Activated naive CD4-positive, alpha-beta T cell treated with anti-CD3 and anti-CD28 coated beads, Interleukin-2, amount 10 ng/mL, durations not matched to agents 7 days and 5 days (primary cell): ENCODE measurements at regions not wholly inside any gene's neighbourhood (a gene's known extent, or its start where the extent isn't known, plus 50 kb on each side); places are given as distances from the start of the nearest gene placed in this dataset.
"Not testable (repeated sequence)": the region's sequence is repeated elsewhere in the genome, so short reads cannot be mapped to it uniquely, and the experiment has no call there.

Experiments used
- CTCF ChIA-PET: fragments of 350-600 bp; sonication (Branson Sonifier 250); formaldehyde crosslinking; loops from one replicate; lab custom pipeline; 2021; ENCODE audit warnings: antibody characterized with exemption; lab: Charles Lee
- DNase-seq: peaks from one replicate; pipeline ENCODE4 v3.0.0-alpha.2; 2020
- H3K27ac Mint-ChIP-seq: one replicate; pipeline ENCODE4 v1.8.0; 2021; ENCODE audit warnings: mild to moderate bottlenecking, moderate library complexity, mixed read lengths
- H3K27me3 Mint-ChIP-seq: one replicate; pipeline ENCODE4 v1.8.0; 2021; ENCODE audit warnings: mild to moderate bottlenecking, mixed read lengths
- H3K36me3 Mint-ChIP-seq: one replicate; pipeline ENCODE4 v1.8.0; 2021; ENCODE audit warnings: mixed read lengths
- H3K4me1 Mint-ChIP-seq: one replicate; pipeline ENCODE4 v1.8.0; 2021; ENCODE audit warnings: mixed read lengths
- H3K4me3 Mint-ChIP-seq: one replicate; pipeline ENCODE4 v1.8.0; 2021; ENCODE audit warnings: mild to moderate bottlenecking, moderate library complexity, mixed read lengths
- H3K9me3 Mint-ChIP-seq: one replicate; pipeline ENCODE4 v1.8.0; 2021; ENCODE audit warnings: mixed read lengths

DNA sequence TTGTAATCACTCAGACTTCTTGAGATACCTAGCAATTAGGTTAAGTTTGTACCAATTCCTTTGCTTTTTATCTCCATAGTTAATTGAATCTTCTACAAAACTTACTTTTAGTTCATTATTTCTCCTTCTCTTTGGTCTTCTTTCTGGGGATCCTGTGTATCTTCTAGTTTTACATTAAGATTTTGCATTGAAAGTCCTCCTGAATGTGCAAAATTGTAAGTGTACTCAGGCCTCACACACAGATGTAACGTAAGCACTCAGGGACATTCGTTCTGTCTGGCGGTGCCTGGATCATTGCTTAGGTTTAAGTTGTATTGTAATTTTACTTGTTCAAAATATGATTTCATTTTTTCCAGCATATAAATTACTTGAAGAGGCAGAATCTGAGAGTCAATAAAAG is 222.6 kb upstream of the CPHXL start:
- Mint-ChIP-seq H3K27me3 (no peaks in the 10 kb centered on the region), H3K36me3 (no peaks in the 10 kb centered on the region), H3K9me3 (no peaks in the 10 kb centered on the region), H3K4me3 (no peak overlapping the region), H3K27ac (no peak overlapping the region), H3K4me1 (no peaks in the 10 kb centered on the region)
- CTCF ChIA-PET: no interaction called here
- DNase-seq: no peak

GRCh38 chr16:75952124-75952523 is 225.8 kb upstream of the CPHXL start:
- H3K4me1 Mint-ChIP-seq: no peaks in the 10 kb centered on the region
- H3K9me3 Mint-ChIP-seq: peaks cover 1% of the 10 kb centered on the region
- H3K27me3 Mint-ChIP-seq: no peaks in the 10 kb centered on the region
- DNase-seq: no peak
- no peaks in the 10 kb centered on the region for H3K36me3 Mint-ChIP-seq
- H3K4me3 Mint-ChIP-seq: no peak overlapping the region
- no peak overlapping the region for H3K27ac Mint-ChIP-seq
- CTCF ChIA-PET: no interaction called here

- no peak overlapping the region for H3K27ac Mint-ChIP-seq
- no peaks in the 10 kb centered on the region for H3K27me3 Mint-ChIP-seq
- H3K36me3 Mint-ChIP-seq: no peaks in the 10 kb centered on the region
- DNase-seq: no peak
- CTCF ChIA-PET: no interaction called here
- no peaks in the 10 kb centered on the region for H3K4me1 Mint-ChIP-seq
- H3K9me3 Mint-ChIP-seq: peaks cover 1% of the 10 kb centered on the region
- H3K4me3 Mint-ChIP-seq: no peak overlapping the region
Measured at GRCh38 chr16:75957870-75958269, 231.6 kb upstream of the CPHXL start.

GRCh38 chr16:75965504-75966374 is 239.4 kb upstream of the CPHXL start:
- H3K4me1 Mint-ChIP-seq: no peaks in the 10 kb centered on the region
- H3K27me3 Mint-ChIP-seq: no peaks in the 10 kb centered on the region
- no peaks in the 10 kb centered on the region for H3K36me3 Mint-ChIP-seq
- DNase-seq: no peak
- CTCF ChIA-PET: no interaction called here
- no peak overlapping the region for H3K4me3 Mint-ChIP-seq
- H3K9me3 Mint-ChIP-seq: no peaks in the 10 kb centered on the region
- no peak overlapping the region for H3K27ac Mint-ChIP-seq

DNA sequence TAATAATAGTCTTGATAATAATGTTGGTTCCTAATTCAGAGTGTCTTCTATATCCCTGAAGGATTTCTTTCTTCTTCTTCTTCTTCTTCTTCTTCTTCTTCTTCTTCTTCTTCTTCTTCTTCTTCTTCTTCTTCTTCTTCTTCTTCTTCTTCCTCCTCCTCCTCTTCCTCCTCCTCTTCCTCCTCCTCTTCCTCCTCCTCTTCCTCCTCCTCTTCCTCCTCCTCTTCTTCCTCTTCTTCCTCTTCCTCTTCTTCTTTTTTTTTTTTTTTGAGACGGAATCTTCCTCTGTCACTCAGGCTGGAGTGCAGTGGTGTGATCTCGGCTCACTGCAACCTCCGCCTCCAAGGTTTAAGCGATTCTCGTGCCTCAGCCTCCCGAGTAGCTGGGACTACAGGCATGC is 242.8 kb upstream of the CPHXL start:
- H3K36me3 Mint-ChIP-seq, H3K27me3 Mint-ChIP-seq, H3K27ac Mint-ChIP-seq, CTCF ChIA-PET, DNase-seq, H3K4me3 Mint-ChIP-seq, H3K9me3 Mint-ChIP-seq, H3K4me1 Mint-ChIP-seq: not testable (repeated sequence)

GRCh38 chr16:75971334-75971733 is 245.0 kb upstream of the CPHXL start:
- Mint-ChIP-seq H3K4me3 (no peak overlapping the region), H3K4me1 (no peaks in the 10 kb centered on the region), H3K9me3 (no peaks in the 10 kb centered on the region), H3K36me3 (no peaks in the 10 kb centered on the region), H3K27ac (no peak overlapping the region), H3K27me3 (no peaks in the 10 kb centered on the region)
- no peak for DNase-seq
- CTCF ChIA-PET: no interaction called here

DNA sequence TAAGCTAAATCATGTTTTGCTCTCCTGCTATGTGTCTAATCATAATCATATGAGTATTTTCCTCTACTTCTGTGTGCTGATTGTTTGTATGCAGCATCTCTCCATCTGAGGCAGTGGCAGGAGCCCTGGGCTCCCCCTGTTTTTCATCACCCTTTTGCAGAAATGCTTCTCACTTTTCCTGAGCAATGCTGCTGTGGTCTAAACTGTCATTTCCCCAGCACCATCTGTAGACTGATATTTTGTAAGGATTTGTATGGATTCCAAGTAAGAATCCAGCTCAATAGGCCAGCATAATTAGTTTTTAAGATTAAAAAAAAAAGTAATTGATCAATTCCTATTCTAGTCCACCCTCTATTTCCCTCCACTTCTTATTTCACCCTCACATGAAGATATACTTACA is 257.0 kb upstream of the CPHXL start:
- Mint-ChIP-seq H3K27ac (no peak overlapping the region), H3K27me3 (no peaks in the 10 kb centered on the region), H3K4me1 (no peaks in the 10 kb centered on the region), H3K9me3 (no peaks in the 10 kb centered on the region), H3K36me3 (no peaks in the 10 kb centered on the region), H3K4me3 (no peak overlapping the region)
- no peak for DNase-seq
- CTCF ChIA-PET: no interaction called here

DNA sequence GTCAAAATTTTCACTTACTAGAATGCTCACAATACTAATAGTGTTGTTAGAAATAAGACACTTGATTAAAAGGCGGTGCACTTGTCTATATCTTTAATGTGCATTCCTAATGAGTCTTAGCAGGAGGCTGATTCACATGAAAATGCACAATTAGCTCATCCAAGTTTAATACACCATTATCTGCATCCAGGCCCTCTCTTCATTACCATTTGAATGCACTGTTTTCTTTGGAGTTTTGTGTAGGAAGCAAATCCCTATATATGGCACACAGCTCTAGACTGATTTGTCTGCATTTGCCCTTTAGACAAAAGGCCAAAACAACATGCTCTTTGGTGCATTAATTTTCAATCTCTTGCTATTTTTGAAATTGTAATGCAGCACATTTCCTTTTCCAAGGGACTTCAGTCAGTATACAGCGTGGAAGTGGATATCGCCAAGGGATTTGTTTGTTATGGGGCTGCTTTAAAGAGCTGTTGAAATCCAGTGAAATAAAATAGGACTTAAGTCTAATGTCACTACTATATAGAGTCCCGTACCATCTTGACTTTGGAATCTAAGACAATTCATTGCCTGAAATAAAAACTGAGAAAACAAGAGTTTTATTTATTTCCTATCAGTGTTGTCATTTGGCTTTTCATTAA is 257.6 kb upstream of the CPHXL start:
- no peaks in the 10 kb centered on the region for H3K4me1 Mint-ChIP-seq
- H3K27me3 Mint-ChIP-seq: no peaks in the 10 kb centered on the region
- no peaks in the 10 kb centered on the region for H3K36me3 Mint-ChIP-seq

GRCh38 chr16:75987323-75987722 is 261.0 kb upstream of the CPHXL start:
- CTCF ChIA-PET: no interaction called here

More for the DNA sequence above, 257.6 kb upstream of the CPHXL start:
- no peak overlapping the region for H3K27ac Mint-ChIP-seq
- H3K4me3 Mint-ChIP-seq: no peak overlapping the region
- H3K9me3 Mint-ChIP-seq: peaks cover under 1% of the 10 kb centered on the region
- CTCF ChIA-PET: no interaction called here
- DNase-seq: no peak

GRCh38 chr16:75996491-75996890 is 270.2 kb upstream of the CPHXL start:
- Mint-ChIP-seq H3K4me1 (no peaks in the 10 kb centered on the region), H3K4me3 (no peak overlapping the region), H3K27ac (no peak overlapping the region), H3K36me3 (no peaks in the 10 kb centered on the region), H3K27me3 (no peaks in the 10 kb centered on the region), H3K9me3 (peaks cover 21% of the 10 kb centered on the region)
- CTCF ChIA-PET: no interaction called here
- DNase-seq: no peak

More at GRCh38 chr16:75987323-75987722, 261.0 kb upstream of the CPHXL start:
- no peak for DNase-seq
- H3K4me3 Mint-ChIP-seq: no peak overlapping the region
- peaks cover 4% of the 10 kb centered on the region for H3K9me3 Mint-ChIP-seq
- H3K27me3 Mint-ChIP-seq: no peaks in the 10 kb centered on the region
- no peaks in the 10 kb centered on the region for H3K4me1 Mint-ChIP-seq
- H3K27ac Mint-ChIP-seq: no peak overlapping the region
- no peaks in the 10 kb centered on the region for H3K36me3 Mint-ChIP-seq

DNA sequence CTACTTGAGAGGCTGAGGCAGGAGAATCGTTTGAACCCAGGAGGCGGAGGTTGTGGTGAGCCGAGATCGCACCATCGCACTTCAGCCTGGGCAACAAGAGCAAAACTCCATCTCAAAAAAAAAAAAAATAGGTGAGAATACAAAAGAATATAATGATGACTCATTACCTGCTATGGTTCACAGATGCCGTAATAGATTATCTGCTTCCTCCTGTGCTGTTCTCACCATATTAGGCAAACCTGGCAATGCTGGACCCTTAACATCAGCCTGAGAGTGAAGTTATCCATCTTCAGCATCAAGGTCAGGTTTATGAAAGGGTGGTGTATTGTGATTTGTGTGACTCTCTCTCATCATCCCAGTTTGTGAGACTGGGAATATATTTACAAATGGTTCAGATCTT is 271.3 kb upstream of the CPHXL start:
- CTCF ChIA-PET: no interaction called here
- H3K4me1 Mint-ChIP-seq: no peaks in the 10 kb centered on the region

GRCh38 chr16:76007645-76008044 is 269.6 kb upstream of the CNTNAP4 start:
- no peaks in the 10 kb centered on the region for H3K36me3 Mint-ChIP-seq
- H3K27me3 Mint-ChIP-seq: no peaks in the 10 kb centered on the region
- H3K27ac Mint-ChIP-seq: no peak overlapping the region
- H3K9me3 Mint-ChIP-seq: peaks cover 4% of the 10 kb centered on the region
- CTCF ChIA-PET: no interaction called here
- H3K4me3 Mint-ChIP-seq: no peak overlapping the region
- no peaks in the 10 kb centered on the region for H3K4me1 Mint-ChIP-seq
- DNase-seq: no peak

More for the DNA sequence above, 271.3 kb upstream of the CPHXL start:
- Mint-ChIP-seq H3K27ac (no peak overlapping the region), H3K9me3 (peaks cover 21% of the 10 kb centered on the region), H3K4me3 (no peak overlapping the region), H3K36me3 (no peaks in the 10 kb centered on the region), H3K27me3 (no peaks in the 10 kb centered on the region)
- DNase-seq: no peak

GRCh38 chr16:76023835-76024234 is 253.4 kb upstream of the CNTNAP4 start:
- H3K27me3 Mint-ChIP-seq: no peaks in the 10 kb centered on the region
- no peaks in the 10 kb centered on the region for H3K36me3 Mint-ChIP-seq
- CTCF ChIA-PET: no interaction called here
- no peaks in the 10 kb centered on the region for H3K4me1 Mint-ChIP-seq
- no peak for DNase-seq
- H3K4me3 Mint-ChIP-seq: no peak overlapping the region
- peaks cover 8% of the 10 kb centered on the region for H3K9me3 Mint-ChIP-seq
- H3K27ac Mint-ChIP-seq: no peak overlapping the region

DNA sequence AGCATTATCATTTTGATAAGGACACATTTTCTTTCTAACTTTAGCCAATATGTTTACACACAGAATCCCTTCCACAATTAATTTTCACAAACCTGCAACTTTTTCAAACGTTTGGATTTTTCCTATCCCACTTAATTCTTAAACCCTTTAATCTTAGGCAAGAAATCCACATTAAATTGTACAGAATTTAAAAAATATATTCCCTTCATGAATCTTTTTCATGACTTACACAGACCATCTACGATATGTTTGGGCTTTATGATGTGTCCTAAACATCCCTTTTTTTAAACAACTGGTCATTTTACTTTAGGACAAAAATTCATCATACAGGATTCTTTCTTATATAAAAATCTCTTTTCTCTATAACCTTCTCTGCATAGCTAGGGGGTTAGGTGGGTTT is 241.5 kb upstream of the CNTNAP4 start:
- Mint-ChIP-seq H3K4me1 (no peaks in the 10 kb centered on the region), H3K27me3 (no peaks in the 10 kb centered on the region), H3K9me3 (peaks cover 13% of the 10 kb centered on the region), H3K36me3 (no peaks in the 10 kb centered on the region), H3K4me3 (no peak overlapping the region), H3K27ac (no peak overlapping the region)
- CTCF ChIA-PET: no interaction called here
- no peak for DNase-seq

DNA sequence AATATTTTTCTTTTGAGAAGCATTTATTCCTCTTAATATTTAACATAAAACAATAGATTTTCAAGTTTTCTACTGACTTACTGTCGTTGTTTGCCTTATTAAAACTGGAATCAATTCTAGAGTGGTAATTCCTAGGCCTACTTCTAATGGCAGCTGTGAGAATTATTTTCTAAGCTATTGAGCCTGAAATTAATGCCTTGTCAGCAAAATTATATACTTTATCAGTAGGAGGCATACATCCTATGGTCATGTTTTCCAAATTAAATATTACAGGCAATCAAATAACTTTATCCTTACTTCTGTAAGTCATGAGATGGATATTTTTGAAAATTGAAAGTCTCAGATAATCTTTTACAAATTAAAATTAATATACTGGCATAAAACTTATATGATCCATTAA is 239.1 kb upstream of the CNTNAP4 start:
- DNase-seq: no peak
- peaks cover 13% of the 10 kb centered on the region for H3K9me3 Mint-ChIP-seq
- no peaks in the 10 kb centered on the region for H3K4me1 Mint-ChIP-seq
- CTCF ChIA-PET: no interaction called here
- H3K36me3 Mint-ChIP-seq: no peaks in the 10 kb centered on the region
- H3K4me3 Mint-ChIP-seq: no peak overlapping the region
- no peak overlapping the region for H3K27ac Mint-ChIP-seq
- no peaks in the 10 kb centered on the region for H3K27me3 Mint-ChIP-seq
